ENCODE measurements at regions not wholly inside any gene's neighbourhood (a gene's known extent, or its start where the extent isn't known, plus 50 kb on each side); places are given as distances from the start of the nearest gene placed in this dataset.

DNA sequence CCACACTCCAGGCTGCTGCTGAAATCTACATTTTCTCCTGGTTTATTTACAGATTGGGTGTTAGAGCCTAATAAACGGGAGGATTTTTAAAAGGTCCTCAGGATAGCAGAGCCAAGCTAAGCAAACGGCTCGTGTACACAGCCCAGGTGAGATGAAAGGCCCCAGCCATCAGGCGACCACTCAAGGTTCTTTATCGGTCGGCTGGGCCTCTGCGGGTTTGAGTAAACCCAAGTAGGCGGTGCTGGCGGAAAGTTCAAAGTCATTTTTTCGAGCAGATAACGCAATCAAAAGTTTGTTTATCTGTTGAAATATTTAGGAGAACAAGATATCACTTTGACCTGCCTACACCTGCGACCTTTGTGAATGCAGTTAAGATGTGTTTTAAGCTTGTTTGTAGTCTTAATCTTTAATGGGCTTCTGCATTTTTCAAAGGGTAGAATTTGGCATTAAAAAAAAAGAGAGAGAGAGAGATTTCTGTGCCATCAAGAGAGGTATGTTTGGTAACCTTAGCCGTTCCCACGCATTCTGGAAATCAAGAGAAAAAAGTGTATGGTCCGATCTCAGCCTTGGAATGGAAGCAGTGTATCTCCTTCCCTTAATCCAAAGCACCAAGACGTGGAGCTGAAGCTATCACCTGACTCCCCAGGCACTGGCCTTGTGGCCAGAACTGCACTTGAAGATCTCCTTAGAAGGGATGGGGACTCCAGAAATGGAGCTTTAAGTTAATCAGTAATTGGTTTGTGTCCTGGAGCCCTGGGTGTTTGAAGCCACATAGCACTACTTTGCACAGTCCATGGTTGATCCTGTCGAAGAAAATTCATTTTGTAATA is 301.7 kb upstream of the IRX5 start:
- WGBS, 2 experiments (ENCODE audit: low coverage in 1 of 2, low lambda C conversion rate in 2 of 2, missing lambda C conversion rate in 2 of 2) = 89 to 91% methylated on average over 17 of the region's 17 CpGs
- DNase-seq = no peak
- Histone ChIP-seq H4K20me1 (ENCODE audit: insufficient read depth) (no peaks in the 10 kb centered on the region), H2AFZ (no peak overlapping the region), H3F3A (ENCODE audit: insufficient read depth) (peaks cover 12% of the 10 kb centered on the region; the same call in 1 of the 2 replicates), H3K9me2 (ENCODE audit: insufficient read depth) (peaks cover 4% of the 10 kb centered on the region; the same call in 1 of the 2 replicates), H3K27ac (no peak overlapping the region), H3K4me2 (ENCODE audit: unreplicated experiment) (no peak overlapping the region), H3K9ac (no peak overlapping the region), H3K36me3 (ENCODE audit: low read depth) (no peaks in the 10 kb centered on the region), H3K9me3 (ENCODE audit: low read depth) (no peaks in the 10 kb centered on the region), H3K4me3 (no peak overlapping the region), H3K4me1 (ENCODE audit: insufficient read depth) (peaks cover 4% of the 10 kb centered on the region; the same call in 1 of the 2 replicates), H3K27me3 (replicated peaks; ENCODE audit: insufficient read depth) (no peaks in the 10 kb centered on the region), H3K79me2 (ENCODE audit: insufficient read depth) (no peaks in the 10 kb centered on the region)
- TF ChIP-seq EZH2 (IDR thresholded peaks at IDR 0.05; ENCODE audit: insufficient read depth, poor library complexity, severe bottlenecking) = no peak
- TF ChIP-seq EZH2phosphoT487 (IDR thresholded peaks at IDR 0.05; ENCODE audit: insufficient read depth, low read depth) = no peak
- in situ Hi-C loops (cut with MboI) = no loop called here

GRCh38 chr16:54627616-54628015 is 303.0 kb upstream of the IRX5 start:
- H3K27me3 ChIP-seq (replicated peaks; ENCODE audit: insufficient read depth) = no peaks in the 10 kb centered on the region; the same call in 1 of the 2 replicates
- no peaks in the 10 kb centered on the region for H4K20me1 ChIP-seq (ENCODE audit: insufficient read depth)
- H3K27ac ChIP-seq = no peak overlapping the region
- peaks cover 12% of the 10 kb centered on the region; the same call in 1 of the 2 replicates for H3F3A ChIP-seq (ENCODE audit: insufficient read depth)
- TF ChIP-seq EZH2 (IDR thresholded peaks at IDR 0.05; ENCODE audit: insufficient read depth, poor library complexity, severe bottlenecking) = no peak
- no peak for TF ChIP-seq EZH2phosphoT487 (IDR thresholded peaks at IDR 0.05; ENCODE audit: insufficient read depth, low read depth)
- in situ Hi-C loops (cut with MboI) = no loop called here
- peaks cover 4% of the 10 kb centered on the region; the same call in 1 of the 2 replicates for H3K4me1 ChIP-seq (ENCODE audit: insufficient read depth)
- WGBS, 2 experiments (ENCODE audit: low coverage in 1 of 2, low lambda C conversion rate in 2 of 2, missing lambda C conversion rate in 2 of 2) = 78 to 84% methylated on average over 4 of the region's 4 CpGs
- no peak overlapping the region for H2AFZ ChIP-seq
- H3K79me2 ChIP-seq (ENCODE audit: insufficient read depth) = no peaks in the 10 kb centered on the region
- H3K36me3 ChIP-seq (ENCODE audit: low read depth) = no peaks in the 10 kb centered on the region
- no peak overlapping the region for H3K9ac ChIP-seq
- H3K9me2 ChIP-seq (ENCODE audit: insufficient read depth) = peaks cover 4% of the 10 kb centered on the region; the same call in 1 of the 2 replicates
- no peaks in the 10 kb centered on the region for H3K9me3 ChIP-seq (ENCODE audit: low read depth)
- H3K4me2 ChIP-seq (ENCODE audit: unreplicated experiment) = no peak overlapping the region
- no peak overlapping the region for H3K4me3 ChIP-seq
- DNase-seq = peak; percentile 10

- TF ChIP-seq EZH2phosphoT487 (IDR thresholded peaks at IDR 0.05; ENCODE audit: insufficient read depth, low read depth) = no peak
Observed at GRCh38 chr16:54623636-54624035, 307.0 kb upstream of the IRX5 start.

GRCh38 chr16:54620197-54620596 is 310.5 kb upstream of the IRX5 start:
- H3K9me3 ChIP-seq (ENCODE audit: low read depth) = no peaks in the 10 kb centered on the region
- WGBS, 2 experiments (ENCODE audit: low coverage in 1 of 2, low lambda C conversion rate in 2 of 2, missing lambda C conversion rate in 2 of 2) = 46 to 55% methylated on average over 3 of the region's 3 CpGs
- H3K4me1 ChIP-seq (ENCODE audit: insufficient read depth) = no peaks in the 10 kb centered on the region
- H4K20me1 ChIP-seq (ENCODE audit: insufficient read depth) = no peaks in the 10 kb centered on the region
- H3F3A ChIP-seq (ENCODE audit: insufficient read depth) = no peaks in the 10 kb centered on the region
- TF ChIP-seq EZH2 (IDR thresholded peaks at IDR 0.05; ENCODE audit: insufficient read depth, poor library complexity, severe bottlenecking) (no peak), EZH2phosphoT487 (IDR thresholded peaks at IDR 0.05; ENCODE audit: insufficient read depth, low read depth) (no peak)
- no peak overlapping the region for H3K9ac ChIP-seq
- H3K79me2 ChIP-seq (ENCODE audit: insufficient read depth) = no peaks in the 10 kb centered on the region
- H3K27ac ChIP-seq = no peak overlapping the region
- no peak overlapping the region for H3K4me2 ChIP-seq (ENCODE audit: unreplicated experiment)
- H3K27me3 ChIP-seq (replicated peaks; ENCODE audit: insufficient read depth) = peaks cover 20% of the 10 kb centered on the region
- H3K9me2 ChIP-seq (ENCODE audit: insufficient read depth) = no peaks in the 10 kb centered on the region
- no peak for DNase-seq
- H2AFZ ChIP-seq = no peak overlapping the region
- in situ Hi-C loops (cut with MboI) = no loop called here
- no peaks in the 10 kb centered on the region for H3K36me3 ChIP-seq (ENCODE audit: low read depth)
- no peak overlapping the region for H3K4me3 ChIP-seq

More at GRCh38 chr16:54623636-54624035, 307.0 kb upstream of the IRX5 start:
- H3K4me2 ChIP-seq (ENCODE audit: unreplicated experiment) = no peak overlapping the region
- no peak overlapping the region for H3K27ac ChIP-seq
- H3K36me3 ChIP-seq (ENCODE audit: low read depth) = no peaks in the 10 kb centered on the region
- H3F3A ChIP-seq (ENCODE audit: insufficient read depth) = no peaks in the 10 kb centered on the region
- no peak overlapping the region for H3K4me3 ChIP-seq
- in situ Hi-C loops (cut with MboI) = no loop called here
- DNase-seq = no peak
- H2AFZ ChIP-seq = no peak overlapping the region
- no peaks in the 10 kb centered on the region for H3K9me2 ChIP-seq (ENCODE audit: insufficient read depth)
- H4K20me1 ChIP-seq (ENCODE audit: insufficient read depth) = no peaks in the 10 kb centered on the region
- 79 to 88% methylated on average over 7 of the region's 7 CpGs for WGBS, 2 experiments (ENCODE audit: low coverage in 1 of 2, low lambda C conversion rate in 2 of 2, missing lambda C conversion rate in 2 of 2)
- H3K9me3 ChIP-seq (ENCODE audit: low read depth) = no peaks in the 10 kb centered on the region
- no peaks in the 10 kb centered on the region for H3K79me2 ChIP-seq (ENCODE audit: insufficient read depth)
- no peak overlapping the region for H3K9ac ChIP-seq
- no peaks in the 10 kb centered on the region for H3K4me1 ChIP-seq (ENCODE audit: insufficient read depth)
- H3K27me3 ChIP-seq (replicated peaks; ENCODE audit: insufficient read depth) = peaks cover 5% of the 10 kb centered on the region

Measured in GM23248 (cell line).